ENCODE measurements at regions not wholly inside any gene's neighbourhood (a gene's known extent, or its start where the extent isn't known, plus 50 kb on each side); places are given as distances from the start of the nearest gene placed in this dataset.

DNA sequence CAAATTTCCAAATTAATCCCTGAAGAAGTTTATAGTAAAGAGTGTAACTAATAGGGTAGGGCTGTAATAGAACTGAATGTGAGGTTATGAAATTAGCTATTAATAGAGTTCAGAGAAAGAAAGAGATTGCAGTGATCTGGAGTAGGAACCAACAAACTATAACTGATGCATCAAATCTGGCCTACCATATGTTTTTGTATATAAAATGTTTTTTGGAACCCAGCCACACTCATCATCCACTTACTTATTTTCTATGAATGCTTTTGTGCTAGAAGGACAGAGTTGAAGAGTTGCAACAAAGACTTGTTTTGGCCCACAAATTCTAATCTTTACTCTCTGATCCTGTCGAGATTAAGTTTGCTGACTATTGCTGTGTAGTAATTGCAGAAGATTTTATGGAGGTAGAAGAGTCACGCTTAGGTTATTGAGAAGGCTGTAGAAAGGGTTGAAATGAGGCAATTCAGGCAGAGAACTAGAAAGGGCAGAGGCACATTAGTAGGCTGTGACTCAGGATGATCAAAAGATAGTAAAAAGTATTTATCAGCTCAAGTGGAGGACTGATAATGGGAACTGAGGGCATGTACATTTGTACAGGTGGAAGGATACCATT, 298.7 kb upstream of the EMCN start:
- TF ChIP-seq CTCF (IDR thresholded peaks at IDR 0.05 in 4 of 5, conservative IDR thresholded peaks at IDR 0.05 in 1 of 5): no peak
- TF ChIP-seq POLR2A (IDR thresholded peaks at IDR 0.05): no peak

Data from gastrocnemius medialis (tissue), 4 donors.